KMS-11 (cell line): ENCODE measurements at regions not wholly inside any gene's neighbourhood (a gene's known extent, or its start where the extent isn't known, plus 50 kb on each side); places are given as distances from the start of the nearest gene placed in this dataset.

Experiments
- H2AFZ ChIP-seq: fragments of 200-600 bp; sonication (generic); 2 replicates; pipeline ENCODE4 v1.6.1; 2016; ENCODE audit warnings: antibody characterized with exemption, mixed run types, low read depth
- H3K27ac ChIP-seq: fragments of 200-600 bp; sonication (generic); 2 replicates; pipeline ENCODE4 v1.6.1; 2016; ENCODE audit warnings: mild to moderate bottlenecking, mixed run types
- H3K27me3 ChIP-seq: fragments of 200-600 bp; sonication (generic); 2 replicates; pipeline ENCODE4 v1.6.1; 2017; ENCODE audit warnings: mild to moderate bottlenecking, low read depth, mixed run types, moderate library complexity; ENCODE audit not compliant: insufficient read depth
- H3K36me3 ChIP-seq: fragments of 200-600 bp; sonication (generic); 2 replicates; pipeline ENCODE4 v1.6.1; 2017; ENCODE audit warnings: mild to moderate bottlenecking, mixed run types; ENCODE audit not compliant: insufficient read depth
- H3K4me1 ChIP-seq: fragments of 200-600 bp; sonication (generic); 2 replicates; pipeline ENCODE4 v1.6.1; 2016; ENCODE audit warnings: mild to moderate bottlenecking, low read depth, mixed run types; ENCODE audit not compliant: poor library complexity, severe bottlenecking
- H3K4me2 ChIP-seq: fragments of 200-600 bp; sonication (generic); 2 replicates; pipeline ENCODE4 v1.7.0; 2016; ENCODE audit warnings: mild to moderate bottlenecking, mixed run types
- H3K4me3 ChIP-seq: fragments of 200-600 bp; sonication (generic); IDR thresholded peaks from 2 replicates; pipeline ENCODE4 v1.6.1; 2017; ENCODE audit warnings: low read depth, low read length, mixed read lengths; ENCODE audit not compliant: insufficient read depth
- H3K79me2 ChIP-seq: fragments of 200-600 bp; sonication (generic); 2 replicates; pipeline ENCODE4 v1.6.1; 2016; ENCODE audit warnings: low read depth, mixed run types; ENCODE audit not compliant: insufficient read depth
- H3K9ac ChIP-seq: fragments of 200-600 bp; sonication (generic); 2 replicates; pipeline ENCODE4 v1.6.1; 2016; ENCODE audit warnings: mild to moderate bottlenecking, mixed run types
- H4K20me1 ChIP-seq: fragments of 200-600 bp; sonication (generic); 2 replicates; pipeline ENCODE4 v1.6.1; 2016; ENCODE audit warnings: mild to moderate bottlenecking, mixed run types; ENCODE audit not compliant: insufficient read depth
- CTCF ChIP-seq: fragments of 200-600 bp; sonication (generic); conservative IDR thresholded peaks from 2 replicates; pipeline ENCODE4 v1.6.1; 2017; ENCODE audit warnings: low read depth, mild to moderate bottlenecking, antibody characterized with exemption, low read length, moderate library complexity, mixed read lengths

- no peak for TF ChIP-seq CTCF
- Histone ChIP-seq H3K4me2 (no peak overlapping the region), H3K27ac (no peak overlapping the region), H2AFZ (no peak overlapping the region), H3K36me3 (no peaks in the 10 kb centered on the region), H3K4me3 (no peak overlapping the region), H3K27me3 (no peaks in the 10 kb centered on the region), H3K4me1 (no peaks in the 10 kb centered on the region), H4K20me1 (no peaks in the 10 kb centered on the region), H3K79me2 (no peaks in the 10 kb centered on the region), H3K9ac (no peak overlapping the region)
These were observed 745.7 kb downstream of the TRIB2 start for GRCh38 chr2:13462464-13462863.

- no peaks in the 10 kb centered on the region for H3K4me1 ChIP-seq
- H4K20me1 ChIP-seq = no peaks in the 10 kb centered on the region
- no peak overlapping the region for H2AFZ ChIP-seq
- no peaks in the 10 kb centered on the region for H3K27me3 ChIP-seq
- H3K79me2 ChIP-seq = no peaks in the 10 kb centered on the region
- no peak overlapping the region for H3K9ac ChIP-seq
- no peak overlapping the region for H3K4me2 ChIP-seq
- no peak overlapping the region for H3K4me3 ChIP-seq
- TF ChIP-seq CTCF = no peak
- no peaks in the 10 kb centered on the region for H3K36me3 ChIP-seq
- no peak overlapping the region for H3K27ac ChIP-seq
These were observed 749.3 kb downstream of the TRIB2 start for GRCh38 chr2:13466076-13466475.

- H4K20me1 ChIP-seq = no peaks in the 10 kb centered on the region
These were observed 757.8 kb downstream of the TRIB2 start for GRCh38 chr2:13474538-13474937.

GRCh38 chr2:13480057-13480456 lies 763.3 kb downstream of the TRIB2 start:
- Histone ChIP-seq H3K36me3 (no peaks in the 10 kb centered on the region), H3K79me2 (no peaks in the 10 kb centered on the region), H3K4me3 (no peak overlapping the region), H4K20me1 (no peaks in the 10 kb centered on the region), H3K4me2 (no peak overlapping the region), H3K27ac (no peak overlapping the region), H3K9ac (no peak overlapping the region), H2AFZ (no peak overlapping the region), H3K4me1 (peaks cover 3% of the 10 kb centered on the region), H3K27me3 (no peaks in the 10 kb centered on the region)
- TF ChIP-seq CTCF = no peak

More at GRCh38 chr2:13474538-13474937, 757.8 kb downstream of the TRIB2 start:
- Histone ChIP-seq H3K4me3 (no peak overlapping the region), H3K27me3 (no peaks in the 10 kb centered on the region), H3K36me3 (no peaks in the 10 kb centered on the region), H3K4me1 (peaks cover 17% of the 10 kb centered on the region), H3K9ac (no peak overlapping the region), H3K79me2 (no peaks in the 10 kb centered on the region), H2AFZ (peak overlapping the region; percentile 29), H3K4me2 (peak overlapping the region; percentile 55), H3K27ac (peak overlapping the region; percentile 32)
- no peak for TF ChIP-seq CTCF
